ENCODE measurements at regions not wholly inside any gene's neighbourhood (a gene's known extent, or its start where the extent isn't known, plus 50 kb on each side); places are given as distances from the start of the nearest gene placed in this dataset.

- no peak overlapping the region for H3K4me3 ChIP-seq (ENCODE audit: insufficient read depth, low read length)
- H3K9me3 ChIP-seq (ENCODE audit: low read depth, low read length): no peaks in the 10 kb centered on the region
- no peak for TF ChIP-seq CTCF (IDR thresholded peaks at IDR 0.05; ENCODE audit: extremely low read depth, low read depth, low read length)
- H3K4me2 ChIP-seq (ENCODE audit: insufficient read depth, low read length): no peak overlapping the region
- no peaks in the 10 kb centered on the region for H4K20me1 ChIP-seq (ENCODE audit: insufficient read depth, low read length)
- H3K27ac ChIP-seq (ENCODE audit: low read depth, low read length): no peak overlapping the region
- peaks cover 52% of the 10 kb centered on the region for H3K27me3 ChIP-seq (ENCODE audit: insufficient read depth, low read length)
- H3K4me1 ChIP-seq (ENCODE audit: insufficient read depth, low read length): peaks cover 13% of the 10 kb centered on the region
- H3K79me2 ChIP-seq (ENCODE audit: insufficient read depth, low read length): no peaks in the 10 kb centered on the region
- H2AFZ ChIP-seq (ENCODE audit: low read length): no peak overlapping the region
- DNase-seq (ENCODE audit: insufficient read length, low spot score, missing footprints): no peak
- no peaks in the 10 kb centered on the region for H3K36me3 ChIP-seq (ENCODE audit: insufficient read depth, low read length)
Observed at GRCh38 chr6:4282926-4283325, 147.6 kb upstream of the ECI2 start.

GRCh38 chr6:4281341-4282293 is 146.2 kb upstream of the ECI2 start:
- H3K27me3 ChIP-seq (ENCODE audit: insufficient read depth, low read length): peaks cover 46% of the 10 kb centered on the region
- DNase-seq (ENCODE audit: insufficient read length, low spot score, missing footprints): peak; percentile 77
- H2AFZ ChIP-seq (ENCODE audit: low read length): no peak overlapping the region
- no peaks in the 10 kb centered on the region for H3K36me3 ChIP-seq (ENCODE audit: insufficient read depth, low read length)
- H3K79me2 ChIP-seq (ENCODE audit: insufficient read depth, low read length): no peaks in the 10 kb centered on the region
- H3K9me3 ChIP-seq (ENCODE audit: low read depth, low read length): no peaks in the 10 kb centered on the region
- H4K20me1 ChIP-seq (ENCODE audit: insufficient read depth, low read length): no peaks in the 10 kb centered on the region
- peak overlapping the region; percentile 66 for H3K4me2 ChIP-seq (ENCODE audit: insufficient read depth, low read length)
- peaks cover 13% of the 10 kb centered on the region for H3K4me1 ChIP-seq (ENCODE audit: insufficient read depth, low read length)
- no peak for TF ChIP-seq CTCF (IDR thresholded peaks at IDR 0.05; ENCODE audit: extremely low read depth, low read depth, low read length)
- no peak overlapping the region for H3K27ac ChIP-seq (ENCODE audit: low read depth, low read length)
- H3K4me3 ChIP-seq (ENCODE audit: insufficient read depth, low read length): peak overlapping the region; percentile 62

- Histone ChIP-seq H3K27ac (ENCODE audit: low read depth, low read length) (no peak overlapping the region), H3K36me3 (ENCODE audit: insufficient read depth, low read length) (no peaks in the 10 kb centered on the region), H3K4me2 (ENCODE audit: insufficient read depth, low read length) (no peak overlapping the region), H3K9me3 (ENCODE audit: low read depth, low read length) (no peaks in the 10 kb centered on the region), H2AFZ (ENCODE audit: low read length) (no peak overlapping the region), H3K79me2 (ENCODE audit: insufficient read depth, low read length) (no peaks in the 10 kb centered on the region), H4K20me1 (ENCODE audit: insufficient read depth, low read length) (no peaks in the 10 kb centered on the region), H3K4me1 (ENCODE audit: insufficient read depth, low read length) (peaks cover 13% of the 10 kb centered on the region), H3K4me3 (ENCODE audit: insufficient read depth, low read length) (no peak overlapping the region), H3K27me3 (ENCODE audit: insufficient read depth, low read length) (peaks cover 40% of the 10 kb centered on the region)
- DNase-seq (ENCODE audit: insufficient read length, low spot score, missing footprints): peak; percentile 93
- no peak for TF ChIP-seq CTCF (IDR thresholded peaks at IDR 0.05; ENCODE audit: extremely low read depth, low read depth, low read length)
Observed at GRCh38 chr6:4280707-4281106, 145.3 kb upstream of the ECI2 start.

GRCh38 chr6:4280031-4280430 is 144.7 kb upstream of the ECI2 start:
- Histone ChIP-seq H3K4me2 (ENCODE audit: insufficient read depth, low read length) (no peak overlapping the region), H3K36me3 (ENCODE audit: insufficient read depth, low read length) (no peaks in the 10 kb centered on the region), H2AFZ (ENCODE audit: low read length) (no peak overlapping the region), H3K27ac (ENCODE audit: low read depth, low read length) (no peak overlapping the region), H3K79me2 (ENCODE audit: insufficient read depth, low read length) (no peaks in the 10 kb centered on the region), H3K9me3 (ENCODE audit: low read depth, low read length) (no peaks in the 10 kb centered on the region), H3K4me1 (ENCODE audit: insufficient read depth, low read length) (peaks cover 13% of the 10 kb centered on the region), H4K20me1 (ENCODE audit: insufficient read depth, low read length) (no peaks in the 10 kb centered on the region), H3K4me3 (ENCODE audit: insufficient read depth, low read length) (no peak overlapping the region), H3K27me3 (ENCODE audit: insufficient read depth, low read length) (peaks cover 40% of the 10 kb centered on the region)
- TF ChIP-seq CTCF (IDR thresholded peaks at IDR 0.05; ENCODE audit: extremely low read depth, low read depth, low read length): no peak
- no peak for DNase-seq (ENCODE audit: insufficient read length, low spot score, missing footprints)
